Endothelial cell (in vitro differentiated cells): ENCODE measurements at regions not wholly inside any gene's neighbourhood (a gene's known extent, or its start where the extent isn't known, plus 50 kb on each side); places are given as distances from the start of the nearest gene placed in this dataset.

Experiments
- DNase-seq: peaks from one replicate; pipeline ENCODE4 v3.0.0; 2021; ENCODE audit warnings: low spot score
- H3K27ac Mint-ChIP-seq: one replicate; pipeline ENCODE4 v1.8.0; 2021; ENCODE audit warnings: mixed read lengths, inconsistent platforms; ENCODE audit not compliant: unreplicated experiment
- H3K27me3 Mint-ChIP-seq: one replicate; pipeline ENCODE4 v1.8.0; 2021; ENCODE audit warnings: mild to moderate bottlenecking, moderate library complexity, mixed read lengths, inconsistent platforms; ENCODE audit not compliant: unreplicated experiment
- H3K36me3 Mint-ChIP-seq: one replicate; pipeline ENCODE4 v1.8.0; 2021; ENCODE audit warnings: mild to moderate bottlenecking, low read depth, mixed read lengths, inconsistent platforms; ENCODE audit not compliant: unreplicated experiment
- H3K4me1 Mint-ChIP-seq: one replicate; pipeline ENCODE4 v1.8.0; 2021; ENCODE audit warnings: mild to moderate bottlenecking, mixed read lengths, inconsistent platforms; ENCODE audit not compliant: unreplicated experiment
- H3K4me3 Mint-ChIP-seq: one replicate; pipeline ENCODE4 v1.8.0; 2021; ENCODE audit warnings: mild to moderate bottlenecking, mixed read lengths, inconsistent platforms; ENCODE audit not compliant: unreplicated experiment
- H3K9me3 Mint-ChIP-seq: one replicate; pipeline ENCODE4 v1.8.0; 2021; ENCODE audit warnings: mixed read lengths, inconsistent platforms; ENCODE audit not compliant: unreplicated experiment
- CTCF ChIP-seq: fragments of 200-600 bp; sonication (generic); IDR thresholded peaks from one replicate; pipeline ENCODE4 v1.5.0; 2021; ENCODE audit warnings: antibody characterized with exemption; ENCODE audit not compliant: unreplicated experiment

GRCh38 chr2:105597011-105597805 lies 147.5 kb upstream of the NCK2 start:
- H3K27me3 Mint-ChIP-seq, result peaks cover 6% of the 10 kb centered on the region
- no peak overlapping the region for H3K27ac Mint-ChIP-seq
- H3K36me3 Mint-ChIP-seq, result no peaks in the 10 kb centered on the region
- no peak for TF ChIP-seq CTCF
- no peak for DNase-seq
- H3K4me1 Mint-ChIP-seq, result no peaks in the 10 kb centered on the region
- no peak overlapping the region for H3K4me3 Mint-ChIP-seq
- no peaks in the 10 kb centered on the region for H3K9me3 Mint-ChIP-seq

- no peak for DNase-seq
- Mint-ChIP-seq H3K4me1 (no peaks in the 10 kb centered on the region), H3K27me3 (peaks cover 6% of the 10 kb centered on the region), H3K36me3 (no peaks in the 10 kb centered on the region), H3K4me3 (no peak overlapping the region), H3K9me3 (no peaks in the 10 kb centered on the region), H3K27ac (no peak overlapping the region)
- TF ChIP-seq CTCF, result no peak
Measured at GRCh38 chr2:105596411-105596921, 148.2 kb upstream of the NCK2 start.

- Mint-ChIP-seq H3K36me3 (no peaks in the 10 kb centered on the region), H3K27me3 (peaks cover 6% of the 10 kb centered on the region), H3K4me1 (no peaks in the 10 kb centered on the region), H3K27ac (no peak overlapping the region), H3K9me3 (no peaks in the 10 kb centered on the region), H3K4me3 (no peak overlapping the region)
- no peak for TF ChIP-seq CTCF
- DNase-seq, result no peak
Measured at GRCh38 chr2:105595536-105595935, 149.2 kb upstream of the NCK2 start.

GRCh38 chr2:105593221-105593967 lies 151.3 kb upstream of the NCK2 start:
- H3K4me3 Mint-ChIP-seq, result no peak overlapping the region

More at GRCh38 chr2:105593221-105593967, 151.3 kb upstream of the NCK2 start:
- Mint-ChIP-seq H3K27me3 (peaks cover 6% of the 10 kb centered on the region), H3K4me1 (no peaks in the 10 kb centered on the region), H3K27ac (no peak overlapping the region), H3K9me3 (peaks cover 5% of the 10 kb centered on the region), H3K36me3 (peaks cover 4% of the 10 kb centered on the region)
- no peak for DNase-seq
- no peak for TF ChIP-seq CTCF
